Heart left ventricle (tissue), 16 donors: ENCODE measurements at regions not wholly inside any gene's neighbourhood (a gene's known extent, or its start where the extent isn't known, plus 50 kb on each side); places are given as distances from the start of the nearest gene placed in this dataset.

Experiments used
- ATAC-seq, 4 donors: fragments of 200-7000 bp; cut with Tn5 transposase; one replicate each; pipeline ENCODE4 v1.9.1; 2020 to 2022; ENCODE audit warnings: moderate library complexity in 4 of 4, mild to moderate bottlenecking in 3 of 4, moderate number of reproducible peaks in 1 of 4
- DNase-seq, 5 donors: peaks; one replicate each; pipeline ENCODE4 v3.0.0-alpha.2; 2020
- H3K27ac ChIP-seq, 12 donors: fragments of 200-600 bp; sonication (generic) in 4 of 12; one replicate each; pipeline versions ENCODE4 v1.5.0 to v1.8.0; 2016 to 2022; ENCODE audit warnings: mild to moderate bottlenecking in 2 of 12
- H3K27me3 ChIP-seq, 9 donors: fragments of 200-600 bp; sonication (generic) in 2 of 9; one replicate each; pipeline versions ENCODE4 v1.5.1 to v1.8.0; 2016 to 2022; ENCODE audit warnings: mild to moderate bottlenecking in 3 of 9
- H3K36me3 ChIP-seq, 9 donors: fragments of 200-600 bp; sonication (generic) in 2 of 9; one replicate each; pipeline versions ENCODE4 v1.5.0 to v1.8.0; 2018 to 2022; ENCODE audit warnings: mild to moderate bottlenecking in 2 of 9
- H3K4me1 ChIP-seq, 12 donors: fragments of 200-600 bp; sonication (generic) in 4 of 12; one replicate each; pipeline versions ENCODE4 v1.5.0 to v1.8.0; 2016 to 2022; ENCODE audit warnings: mild to moderate bottlenecking in 3 of 12
- H3K4me3 ChIP-seq, 12 donors: fragments of 200-600 bp; sonication (generic) in 4 of 12; one replicate each; pipeline versions ENCODE4 v1.5.0 to v1.8.0; 2017 to 2022; ENCODE audit warnings: mild to moderate bottlenecking in 9 of 12, moderate library complexity in 4 of 12
- H3K9me3 ChIP-seq, 12 donors: fragments of 200-600 bp; sonication (generic) in 4 of 12; one replicate each; pipeline versions ENCODE4 v1.5.0 to v1.8.0; 2016 to 2022; ENCODE audit warnings: mild to moderate bottlenecking in 1 of 12
- CTCF ChIP-seq, 12 donors: fragments of 200-600 bp; sonication (generic) in 4 of 12; IDR thresholded peaks; one replicate each; pipeline versions ENCODE4 v1.5.0 to v1.8.0; 2018 to 2022; ENCODE audit warnings: antibody characterized with exemption in 12 of 12, mild to moderate bottlenecking in 5 of 12
- POLR2A ChIP-seq, 2 donors: fragments of 450-650 bp; IDR thresholded peaks; one replicate each; pipeline ENCODE4 v1.6.1; 2017; ENCODE audit warnings: antibody characterized with exemption in 2 of 2, mild to moderate bottlenecking in 2 of 2, moderate library complexity in 2 of 2
- WGBS, 4 donors: extraction: QIAGEN DNeasy Blood & Tissue Kit in 2 of 4; methylation state at CpG; one replicate each; pipeline versions ENCODE4 v1.1.5 to v1.1.7; 2013 to 2018; 5-methylcytosine and 5-hydroxymethylcytosine counted together
- intact Hi-C, 10 donors: fragments of 100-400 bp; cut with DNase I; formaldehyde crosslinking; loops; one replicate each; pipeline versions ENCODE4 v1.11.1 to v1.14.2; 2022
- donor health status: ischemic (EF 13 %, LVEDD 7.1; RV severe dilation, severe dysfunction).
- donor health status: healthy with polysubstance abuse.
- donor health status: DM: no; HTN: yes; CAD: no.
- donor health status: DM: no; HTN: no; CAD: no.
- donor health status: ischemic (EF 25% LVEDD 6.9; RV normal size, moderate dysfunction).
- donor health status: ischemic (EF 25% LVEDD 5.7; RV mildly dilated, moderate dysfunction).
- donor health status: healthy.
- donor health status: DM: yes; HTN: yes; CAD: no.
- donor health status: ischemic (EF 35%, LVEDD 5.7; RV mildly dilated, moderate dysfunction).
- donor health status: nonischemic (EF 11% LVEDD 7.7; RV severe dilation, severe dysfunction).
- donor health status: DM: yes; HTN: yes; CAD: no.
- donor health status: PGD.
- donor health status: ischemic (EF 29% LVEDD 5.4; RV normal size, mild dysfunction).
- donor health status: nonischemic (EF 23%, LVEDD 6.1; RV moderate dilation, normal function).

- Histone ChIP-seq H3K4me1 (peaks cover 0 to 4% (median 0%) of the 10 kb centered on the region in 12 donors), H3K36me3 (no peaks in the 10 kb centered on the region), H3K27ac (no peak overlapping the region), H3K27me3 (no peaks in the 10 kb centered on the region), H3K9me3 (no peaks in the 10 kb centered on the region), H3K4me3 (no peak overlapping the region)
- no peak for DNase-seq
- 53 to 70% (median 63%) methylated on average over 1 of the region's 1 CpG for WGBS, 4 donors
- TF ChIP-seq CTCF (IDR thresholded peaks at IDR 0.05) (no peak), POLR2A (IDR thresholded peaks at IDR 0.05) (no peak)
- intact Hi-C loops, result no loop called here
- ATAC-seq, result no peak
Measured at GRCh38 chr5:16306812-16307211, 127.2 kb upstream of the MARCHF11 start.

- no peak for TF ChIP-seq CTCF (IDR thresholded peaks at IDR 0.05)
- TF ChIP-seq POLR2A (IDR thresholded peaks at IDR 0.05), result no peak
- DNase-seq (no peak), ATAC-seq (no peak)
- no peak overlapping the region for H3K27ac ChIP-seq
- H3K4me1 ChIP-seq, result no peaks in the 10 kb centered on the region
- H3K36me3 ChIP-seq, result no peaks in the 10 kb centered on the region
- intact Hi-C loops, result no loop called here
- H3K27me3 ChIP-seq, result no peaks in the 10 kb centered on the region
- H3K9me3 ChIP-seq, result no peaks in the 10 kb centered on the region
- 81 to 84% (median 82%) methylated on average over 6 of the region's 6 CpGs for WGBS, 4 donors
- H3K4me3 ChIP-seq, result no peak overlapping the region
Measured at GRCh38 chr5:16304846-16305245, 125.3 kb upstream of the MARCHF11 start.

GRCh38 chr5:16296946-16297345, 117.4 kb upstream of the MARCHF11 start:
- Histone ChIP-seq H3K9me3 (peaks cover 0 to 26% (median 10%) of the 10 kb centered on the region in 12 donors), H3K4me1 (no peaks in the 10 kb centered on the region), H3K27ac (no peak overlapping the region), H3K36me3 (no peaks in the 10 kb centered on the region), H3K4me3 (no peak overlapping the region), H3K27me3 (no peaks in the 10 kb centered on the region)
- 54 to 63% (median 61%) methylated on average over 3 of the region's 3 CpGs for WGBS, 4 donors
- TF ChIP-seq CTCF (IDR thresholded peaks at IDR 0.05) (no peak), POLR2A (IDR thresholded peaks at IDR 0.05) (no peak)
- ATAC-seq (no peak), DNase-seq (no peak)
- intact Hi-C loops, result no loop called here

- no peaks in the 10 kb centered on the region for H3K4me1 ChIP-seq
- no peaks in the 10 kb centered on the region for H3K36me3 ChIP-seq
- no peak overlapping the region for H3K4me3 ChIP-seq
- peaks cover 0 to 16% (median 4%) of the 10 kb centered on the region in 12 donors for H3K9me3 ChIP-seq
- H3K27me3 ChIP-seq, result no peaks in the 10 kb centered on the region
- ATAC-seq (no peak), DNase-seq (no peak)
- WGBS, 4 donors, result 81 to 91% (median 89%) methylated on average over 2 of the region's 2 CpGs
- intact Hi-C loops, result no loop called here
- no peak overlapping the region for H3K27ac ChIP-seq
- TF ChIP-seq POLR2A (IDR thresholded peaks at IDR 0.05) (no peak), CTCF (IDR thresholded peaks at IDR 0.05) (no peak)
Measured at GRCh38 chr5:16291894-16292293, 112.3 kb upstream of the MARCHF11 start.
